ENCODE measurements at regions not wholly inside any gene's neighbourhood (a gene's known extent, or its start where the extent isn't known, plus 50 kb on each side); places are given as distances from the start of the nearest gene placed in this dataset.
"Not testable (repeated sequence)": the region's sequence is repeated elsewhere in the genome, so short reads cannot be mapped to it uniquely, and the experiment has no call there.

DNA sequence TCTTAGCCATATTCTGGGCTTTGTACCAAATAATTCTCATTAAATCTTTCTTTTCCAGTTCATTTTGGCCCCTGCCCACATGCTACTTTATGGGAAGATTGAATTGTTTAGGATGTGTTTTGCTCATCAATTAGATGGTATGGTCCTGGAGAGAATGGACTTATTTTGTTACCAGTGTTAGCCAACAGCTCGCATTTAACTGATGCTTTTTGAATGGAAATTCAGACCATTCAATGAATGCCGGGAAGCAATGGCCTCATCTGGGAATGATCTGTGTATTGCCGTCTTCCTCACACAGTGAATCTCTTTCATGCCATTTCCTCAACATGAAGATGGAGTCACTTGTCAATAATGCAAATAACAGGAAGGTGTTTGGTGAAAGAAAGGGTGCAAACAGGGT, 370.6 kb upstream of the PIK3R1 start:
- no peak for TF ChIP-seq Cebpa-rat (IDR thresholded peaks at IDR 0.05)
- H3K9ac ChIP-seq: no peak overlapping the region
- H3K4me2 ChIP-seq: no peak overlapping the region
- H3K36me3 ChIP-seq: no peaks in the 10 kb centered on the region
- H4K20me1 ChIP-seq: no peaks in the 10 kb centered on the region
- no peaks in the 10 kb centered on the region for H3K27me3 ChIP-seq
- H3K9me3 ChIP-seq: no peaks in the 10 kb centered on the region
- H3K27ac ChIP-seq: no peak overlapping the region
- H3K4me3 ChIP-seq: no peak overlapping the region
- no peaks in the 10 kb centered on the region for H3K4me1 ChIP-seq

DNA sequence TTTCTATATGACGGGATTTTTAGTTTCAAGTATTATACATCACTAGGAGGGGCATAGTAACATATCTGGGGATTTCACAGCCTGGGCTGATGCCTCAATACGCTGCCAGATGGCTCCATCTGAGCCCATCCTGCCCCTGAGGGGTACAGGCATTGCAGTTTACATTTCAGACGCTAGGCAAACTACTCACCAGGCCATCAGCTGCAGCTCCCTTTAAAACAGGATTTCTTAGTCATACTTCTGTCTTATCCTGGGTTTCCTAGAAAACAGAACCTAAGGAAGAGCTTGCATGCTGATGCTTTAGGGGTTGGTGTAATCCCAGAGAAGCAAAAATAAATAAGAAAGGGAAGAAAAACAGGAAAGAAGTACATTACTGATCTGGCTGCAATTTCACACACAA, 372.8 kb upstream of the PIK3R1 start:
- Histone ChIP-seq H3K36me3 (no peaks in the 10 kb centered on the region), H3K27me3 (no peaks in the 10 kb centered on the region), H3K27ac (no peak overlapping the region), H3K4me1 (no peaks in the 10 kb centered on the region), H3K9me3 (no peaks in the 10 kb centered on the region), H4K20me1 (no peaks in the 10 kb centered on the region), H3K9ac (no peak overlapping the region), H3K4me3 (no peak overlapping the region), H3K4me2 (no peak overlapping the region)
- no peak for TF ChIP-seq Cebpa-rat (IDR thresholded peaks at IDR 0.05)

DNA sequence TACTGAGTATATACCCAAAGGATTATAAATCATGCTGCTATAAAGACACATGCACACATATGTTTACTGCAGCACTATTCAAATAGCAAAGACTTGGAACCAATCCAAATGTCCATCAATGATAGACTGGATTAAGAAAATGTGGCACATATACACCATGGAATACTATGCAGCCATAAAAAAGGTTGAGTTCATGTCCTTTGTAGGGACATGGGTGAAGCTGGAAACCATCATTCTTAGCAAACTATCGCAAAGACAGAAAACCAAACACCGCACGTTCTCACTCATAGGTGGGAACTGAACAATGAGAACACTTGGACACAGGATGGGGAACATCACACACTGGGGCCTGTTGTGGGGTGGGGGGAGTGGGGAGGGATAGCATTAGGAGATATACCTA, 378.3 kb upstream of the PIK3R1 start:
- not testable (repeated sequence) for H3K4me1 ChIP-seq, H3K9me3 ChIP-seq, H3K27ac ChIP-seq, H4K20me1 ChIP-seq, H3K36me3 ChIP-seq, H3K9ac ChIP-seq, H3K4me2 ChIP-seq, H3K27me3 ChIP-seq, H3K4me3 ChIP-seq

DNA sequence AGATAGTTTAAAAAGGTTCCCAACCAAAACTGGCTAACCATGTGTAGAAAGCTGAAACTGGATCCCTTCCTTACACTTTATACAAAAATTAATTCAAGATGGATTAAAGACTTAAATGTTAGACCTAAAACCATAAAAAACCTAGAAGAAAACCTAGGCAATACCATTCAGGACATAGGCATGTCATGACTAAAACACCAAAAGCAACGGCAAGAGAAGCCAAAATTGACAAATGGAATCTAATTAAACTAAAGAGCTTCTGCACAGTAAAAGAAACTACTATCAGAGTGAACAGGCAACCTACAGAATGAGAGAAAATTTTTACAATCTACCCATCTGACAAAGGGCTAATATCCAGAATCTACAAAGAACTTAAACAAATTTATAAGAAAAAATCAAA, 379.1 kb upstream of the PIK3R1 start:
- not testable (repeated sequence) for H4K20me1 ChIP-seq, H3K4me1 ChIP-seq, H3K4me2 ChIP-seq, H3K27me3 ChIP-seq, H3K9ac ChIP-seq, H3K4me3 ChIP-seq, H3K27ac ChIP-seq, H3K9me3 ChIP-seq, H3K36me3 ChIP-seq

DNA sequence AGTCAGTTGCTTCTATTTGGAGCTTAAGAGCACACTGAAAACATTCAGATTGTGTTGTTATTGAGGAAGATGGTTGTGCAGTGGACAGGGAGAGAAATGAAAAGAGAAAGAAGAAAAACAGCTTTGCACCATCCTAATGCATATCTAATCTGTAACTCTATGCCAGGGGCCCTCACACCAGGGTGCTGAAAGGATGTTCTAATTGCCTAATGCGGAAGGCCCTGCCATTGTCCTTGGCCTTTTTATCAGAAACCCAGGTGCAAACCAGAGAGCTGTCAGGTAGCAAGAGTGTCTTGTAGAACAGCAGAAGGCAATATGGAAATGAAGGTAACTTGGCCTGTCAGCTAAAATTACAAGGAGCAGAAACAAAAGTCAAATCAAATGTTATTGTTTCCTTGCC, 384.5 kb upstream of the PIK3R1 start:
- Histone ChIP-seq H3K4me1 (no peaks in the 10 kb centered on the region), H4K20me1 (no peaks in the 10 kb centered on the region), H3K27me3 (no peaks in the 10 kb centered on the region), H3K9ac (no peak overlapping the region), H3K4me2 (no peak overlapping the region), H3K36me3 (no peaks in the 10 kb centered on the region), H3K27ac (no peak overlapping the region), H3K4me3 (no peak overlapping the region), H3K9me3 (no peaks in the 10 kb centered on the region)
- no peak for TF ChIP-seq Cebpa-rat (IDR thresholded peaks at IDR 0.05)

DNA sequence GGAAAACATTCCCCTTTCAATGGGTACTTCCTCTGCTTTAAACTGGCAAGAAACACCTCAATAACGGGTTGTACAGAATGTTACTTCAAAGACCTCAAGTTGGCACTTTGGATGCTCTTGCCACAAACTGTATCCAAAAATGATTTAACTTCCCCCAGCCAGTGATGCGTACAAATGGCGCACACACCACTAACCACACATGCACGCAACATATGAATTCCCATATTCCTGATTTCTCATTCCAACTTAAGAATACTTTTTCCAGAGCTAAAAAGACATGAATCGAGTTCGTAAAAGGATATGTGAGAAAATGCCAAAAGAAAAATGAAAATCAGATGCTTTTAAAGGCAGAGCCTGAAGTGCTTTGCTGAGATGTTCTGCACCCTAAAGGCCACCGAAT, 388.0 kb upstream of the PIK3R1 start:
- H3K27ac ChIP-seq: no peak overlapping the region
- no peaks in the 10 kb centered on the region for H3K4me1 ChIP-seq
- no peaks in the 10 kb centered on the region for H3K36me3 ChIP-seq
- no peaks in the 10 kb centered on the region for H3K9me3 ChIP-seq
- H4K20me1 ChIP-seq: no peaks in the 10 kb centered on the region
- no peaks in the 10 kb centered on the region for H3K27me3 ChIP-seq
- H3K9ac ChIP-seq: no peak overlapping the region
- H3K4me2 ChIP-seq: no peak overlapping the region
- TF ChIP-seq Cebpa-rat (IDR thresholded peaks at IDR 0.05): no peak
- no peak overlapping the region for H3K4me3 ChIP-seq

DNA sequence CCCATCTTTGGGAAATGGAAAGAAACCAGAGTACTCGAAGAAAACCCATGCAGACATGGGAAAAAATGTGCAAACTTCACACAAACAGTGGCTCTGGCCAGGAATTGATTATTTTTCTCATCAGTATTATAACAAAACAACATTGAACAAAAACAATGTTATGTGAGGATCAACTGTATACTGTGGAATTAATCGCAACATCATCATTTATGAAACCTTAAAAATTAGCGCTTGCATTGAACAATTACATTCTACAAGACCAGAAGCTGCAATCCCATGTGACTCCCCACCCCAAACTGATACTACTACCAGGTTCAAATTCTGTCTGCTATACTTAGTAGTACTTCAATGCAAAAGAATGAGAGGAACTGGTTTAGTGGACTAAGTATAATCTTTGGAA, 390.7 kb upstream of the PIK3R1 start:
- no peaks in the 10 kb centered on the region for H4K20me1 ChIP-seq
- no peaks in the 10 kb centered on the region for H3K4me1 ChIP-seq
- no peak overlapping the region for H3K9ac ChIP-seq
- no peak overlapping the region for H3K4me3 ChIP-seq
- no peaks in the 10 kb centered on the region for H3K27me3 ChIP-seq
- no peaks in the 10 kb centered on the region for H3K36me3 ChIP-seq
- no peak overlapping the region for H3K27ac ChIP-seq
- H3K9me3 ChIP-seq: no peaks in the 10 kb centered on the region
- TF ChIP-seq Cebpa-rat (IDR thresholded peaks at IDR 0.05): no peak
- no peak overlapping the region for H3K4me2 ChIP-seq

DNA sequence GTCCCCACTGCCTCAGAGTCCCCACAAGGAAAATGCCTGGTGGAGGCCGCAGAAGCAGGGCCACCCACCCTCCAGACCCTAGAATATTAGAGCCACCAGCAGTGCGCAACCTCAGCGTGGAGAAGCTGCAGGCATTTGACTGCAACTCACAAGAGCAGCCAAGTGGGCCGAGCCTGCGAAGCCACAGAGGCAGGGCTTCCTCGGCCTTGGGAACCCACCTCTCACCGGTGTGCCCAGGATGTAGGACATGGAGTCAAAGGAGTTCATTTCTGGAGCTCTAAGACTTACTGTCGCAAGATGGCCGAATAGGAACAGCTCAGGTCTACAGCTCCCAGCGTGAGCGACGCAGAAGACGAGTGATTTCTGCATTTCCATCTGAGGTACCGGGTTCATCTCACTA, 397.9 kb upstream of the PIK3R1 start:
- Histone ChIP-seq H3K4me1 (no peaks in the 10 kb centered on the region), H3K9me3 (no peaks in the 10 kb centered on the region), H3K4me2 (no peak overlapping the region), H3K9ac (no peak overlapping the region), H3K4me3 (no peak overlapping the region), H3K27ac (no peak overlapping the region), H3K36me3 (no peaks in the 10 kb centered on the region), H3K27me3 (no peaks in the 10 kb centered on the region), H4K20me1 (no peaks in the 10 kb centered on the region)
- no peak for TF ChIP-seq Cebpa-rat (IDR thresholded peaks at IDR 0.05)

DNA sequence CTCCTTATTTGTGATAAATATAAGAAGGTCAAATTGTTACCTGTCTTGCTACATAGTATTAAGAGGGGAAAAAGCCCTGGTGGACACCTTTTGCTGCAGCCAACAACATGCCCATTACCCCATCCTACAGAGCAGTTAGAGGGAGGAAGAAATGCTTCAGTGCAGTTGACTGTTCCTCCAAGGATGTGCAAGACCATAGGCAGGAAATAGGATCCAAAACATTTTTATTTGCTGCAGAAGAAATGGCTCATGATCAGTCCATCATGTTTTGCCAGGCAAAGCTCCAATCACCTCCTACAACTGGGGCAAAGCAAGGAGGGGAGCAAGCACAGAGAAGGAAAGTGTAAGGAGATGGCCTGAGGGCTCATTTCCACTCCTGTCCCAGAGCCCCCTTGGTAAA, 399.1 kb upstream of the PIK3R1 start:
- no peak overlapping the region for H3K9ac ChIP-seq
- no peak overlapping the region for H3K27ac ChIP-seq
- no peaks in the 10 kb centered on the region for H3K27me3 ChIP-seq
- no peaks in the 10 kb centered on the region for H3K36me3 ChIP-seq
- H3K4me1 ChIP-seq: 0 out of 2 replicates have a peak, but pooled peaks cover 4% of the 10 kb centered on the region
- no peak overlapping the region for H3K4me2 ChIP-seq
- H3K4me3 ChIP-seq: no peak overlapping the region
- H4K20me1 ChIP-seq: no peaks in the 10 kb centered on the region
- no peaks in the 10 kb centered on the region for H3K9me3 ChIP-seq
- TF ChIP-seq Cebpa-rat (IDR thresholded peaks at IDR 0.05): no peak

DNA sequence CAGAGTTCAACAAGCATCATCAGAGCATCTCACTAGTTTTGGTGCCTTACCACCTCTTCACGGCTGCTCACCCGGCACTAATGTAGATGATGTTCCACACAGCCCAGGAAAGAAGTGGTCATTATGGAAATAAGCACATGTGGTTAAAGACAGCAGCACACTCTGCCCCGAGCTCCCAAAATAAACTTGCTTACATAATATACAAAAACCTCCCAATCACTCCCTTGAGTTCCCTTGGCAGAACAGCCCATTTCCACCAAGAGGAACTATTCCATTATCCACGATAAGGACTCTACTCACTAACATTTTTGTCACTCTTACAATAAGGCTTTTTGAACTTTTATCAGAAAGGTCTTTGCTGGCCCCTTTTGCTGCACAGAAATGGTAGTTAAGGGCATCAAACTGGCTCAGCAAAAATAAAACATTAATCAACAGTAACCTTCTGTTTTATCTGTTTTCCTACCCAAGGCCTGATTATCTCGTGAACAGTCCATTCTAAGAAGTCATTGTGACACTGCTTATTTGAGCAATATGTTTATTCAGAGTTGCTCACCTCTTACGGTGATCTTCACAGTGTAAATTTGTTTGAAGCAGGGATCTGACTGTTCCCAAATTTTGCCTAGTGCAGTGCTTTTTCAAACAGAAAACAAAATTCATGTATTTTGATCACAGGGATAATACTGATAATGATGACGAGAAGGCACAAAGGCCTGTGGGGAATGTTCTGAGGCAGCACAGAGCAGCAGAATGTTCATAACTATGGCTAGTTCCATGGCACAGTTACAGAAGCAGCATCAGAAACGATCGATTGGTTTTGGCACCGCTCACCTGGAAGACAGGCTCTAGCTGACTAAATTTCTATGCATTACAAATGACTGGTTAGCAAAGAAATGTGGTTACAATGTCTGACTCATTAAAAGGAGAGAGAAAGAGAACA, 399.8 kb upstream of the PIK3R1 start:
- no peak for TF ChIP-seq Cebpa-rat (IDR thresholded peaks at IDR 0.05)
- no peak overlapping the region for H3K4me2 ChIP-seq
- H3K27ac ChIP-seq: no peak overlapping the region
- H3K36me3 ChIP-seq: no peaks in the 10 kb centered on the region
- H3K9me3 ChIP-seq: no peaks in the 10 kb centered on the region
- H3K9ac ChIP-seq: no peak overlapping the region
- H3K27me3 ChIP-seq: no peaks in the 10 kb centered on the region
- H3K4me1 ChIP-seq: 0 out of 2 replicates have a peak, but pooled peaks cover 4% of the 10 kb centered on the region
- H3K4me3 ChIP-seq: no peak overlapping the region
- no peaks in the 10 kb centered on the region for H4K20me1 ChIP-seq

Data from BLaER1 (cell line).